Choroid plexus epithelial cell (primary cell): ENCODE measurements at regions not wholly inside any gene's neighbourhood (a gene's known extent, or its start where the extent isn't known, plus 50 kb on each side); places are given as distances from the start of the nearest gene placed in this dataset.

ENCODE experiments used
- DNase-seq: peaks from one replicate; pipeline ENCODE4 v3.0.0-alpha.2; 2010; ENCODE audit warnings: low read depth
- H3K4me3 ChIP-seq: 2 replicates; pipeline ENCODE4 v1.5.1; 2011; ENCODE audit warnings: low read depth, mild to moderate bottlenecking, control low read depth, low read length, moderate library complexity
- TF ChIP-seq, protein P1 (sequence below): conservative IDR thresholded peaks from 2 replicates; pipeline ENCODE4 v1.5.1; 2011; ENCODE audit warnings: low read depth, mild to moderate bottlenecking, control low read depth, inconsistent platforms, low read length, moderate library complexity

DNA sequence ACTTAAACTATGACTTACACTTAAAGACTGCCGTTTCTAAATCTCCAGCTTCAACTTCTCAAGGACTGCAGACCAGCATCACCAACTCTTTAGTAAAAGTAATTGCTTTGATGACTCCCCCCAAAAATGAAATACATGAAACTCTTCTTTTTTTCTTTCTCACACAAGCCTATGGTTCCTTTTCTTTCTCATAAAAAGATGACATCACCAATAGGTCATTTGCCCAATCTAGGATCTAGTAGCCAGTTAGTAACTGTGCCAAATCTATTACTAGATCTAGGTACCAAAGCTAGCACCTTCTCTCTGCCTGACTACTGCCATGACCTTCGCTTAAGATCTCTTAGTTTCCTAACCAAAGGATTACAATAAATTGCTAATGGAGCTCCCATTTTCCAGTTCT is 1266.0 kb upstream of the ADGRL4 start:
- no peak for DNase-seq
- H3K4me3 ChIP-seq: no peak overlapping the region
- TF ChIP-seq, protein P1, sequence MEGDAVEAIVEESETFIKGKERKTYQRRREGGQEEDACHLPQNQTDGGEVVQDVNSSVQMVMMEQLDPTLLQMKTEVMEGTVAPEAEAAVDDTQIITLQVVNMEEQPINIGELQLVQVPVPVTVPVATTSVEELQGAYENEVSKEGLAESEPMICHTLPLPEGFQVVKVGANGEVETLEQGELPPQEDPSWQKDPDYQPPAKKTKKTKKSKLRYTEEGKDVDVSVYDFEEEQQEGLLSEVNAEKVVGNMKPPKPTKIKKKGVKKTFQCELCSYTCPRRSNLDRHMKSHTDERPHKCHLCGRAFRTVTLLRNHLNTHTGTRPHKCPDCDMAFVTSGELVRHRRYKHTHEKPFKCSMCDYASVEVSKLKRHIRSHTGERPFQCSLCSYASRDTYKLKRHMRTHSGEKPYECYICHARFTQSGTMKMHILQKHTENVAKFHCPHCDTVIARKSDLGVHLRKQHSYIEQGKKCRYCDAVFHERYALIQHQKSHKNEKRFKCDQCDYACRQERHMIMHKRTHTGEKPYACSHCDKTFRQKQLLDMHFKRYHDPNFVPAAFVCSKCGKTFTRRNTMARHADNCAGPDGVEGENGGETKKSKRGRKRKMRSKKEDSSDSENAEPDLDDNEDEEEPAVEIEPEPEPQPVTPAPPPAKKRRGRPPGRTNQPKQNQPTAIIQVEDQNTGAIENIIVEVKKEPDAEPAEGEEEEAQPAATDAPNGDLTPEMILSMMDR: no peak

DNA sequence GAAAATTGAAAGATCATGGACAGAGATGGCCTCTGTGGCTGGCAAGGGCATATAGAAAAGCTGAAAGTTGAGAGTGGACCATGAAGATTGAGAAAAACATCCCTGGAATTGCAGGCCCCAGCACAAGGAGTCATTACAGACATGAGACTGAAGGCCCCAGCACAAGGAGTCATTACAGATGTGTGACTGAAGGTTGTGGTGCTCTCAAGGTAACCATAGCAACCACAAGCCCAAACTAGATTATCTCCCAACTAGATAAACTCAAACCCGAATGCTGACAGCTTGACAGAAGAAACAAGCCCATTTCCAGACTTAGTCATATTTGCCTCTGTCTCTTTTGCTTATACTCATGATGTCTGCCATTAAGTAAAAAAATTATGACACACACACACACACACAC is 1252.1 kb upstream of the ADGRL4 start:
- TF ChIP-seq, protein P1: no peak
- no peak for DNase-seq
- H3K4me3 ChIP-seq: no peak overlapping the region

DNA sequence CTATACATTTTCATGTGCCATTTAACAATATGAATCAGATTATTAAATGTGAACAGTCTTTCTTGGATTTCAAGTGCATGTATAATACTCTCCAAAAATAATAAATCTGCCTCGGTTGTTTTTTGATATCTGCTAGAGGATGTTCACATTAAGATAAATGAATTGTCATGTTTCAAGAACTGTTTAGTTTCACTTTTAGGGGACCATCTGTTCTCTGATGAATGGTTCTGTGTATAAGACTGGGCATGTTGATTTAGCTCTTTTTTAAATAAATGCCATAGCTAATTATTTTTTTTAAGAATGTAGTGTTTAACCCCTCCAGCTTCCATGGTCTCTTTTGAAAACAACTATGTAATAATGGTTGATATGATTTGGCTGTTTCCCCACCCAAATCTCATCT is 1245.1 kb upstream of the ADGRL4 start:
- no peak overlapping the region for H3K4me3 ChIP-seq
- TF ChIP-seq, protein P1: no peak
- DNase-seq: peak; percentile 2

DNA sequence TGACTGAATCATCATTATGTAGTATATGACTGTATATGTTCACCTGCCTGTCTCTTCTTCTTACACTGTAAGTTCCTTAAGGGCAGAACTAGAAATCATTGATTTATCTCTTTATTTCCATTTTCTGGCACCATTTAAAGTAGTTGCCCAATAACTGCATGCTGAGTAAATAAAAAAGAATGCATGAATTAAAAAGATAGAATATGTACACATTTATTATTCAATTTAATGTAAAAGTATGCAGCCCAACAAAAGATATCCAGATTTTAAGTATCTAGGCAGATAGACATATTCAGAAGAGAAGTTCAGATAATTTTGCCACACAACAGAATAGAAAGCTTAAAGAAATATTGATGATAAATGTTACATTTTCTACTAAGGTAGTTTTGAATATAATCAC is 1244.6 kb upstream of the ADGRL4 start:
- TF ChIP-seq, protein P1: no peak
- no peak for DNase-seq
- H3K4me3 ChIP-seq: no peak overlapping the region

DNA sequence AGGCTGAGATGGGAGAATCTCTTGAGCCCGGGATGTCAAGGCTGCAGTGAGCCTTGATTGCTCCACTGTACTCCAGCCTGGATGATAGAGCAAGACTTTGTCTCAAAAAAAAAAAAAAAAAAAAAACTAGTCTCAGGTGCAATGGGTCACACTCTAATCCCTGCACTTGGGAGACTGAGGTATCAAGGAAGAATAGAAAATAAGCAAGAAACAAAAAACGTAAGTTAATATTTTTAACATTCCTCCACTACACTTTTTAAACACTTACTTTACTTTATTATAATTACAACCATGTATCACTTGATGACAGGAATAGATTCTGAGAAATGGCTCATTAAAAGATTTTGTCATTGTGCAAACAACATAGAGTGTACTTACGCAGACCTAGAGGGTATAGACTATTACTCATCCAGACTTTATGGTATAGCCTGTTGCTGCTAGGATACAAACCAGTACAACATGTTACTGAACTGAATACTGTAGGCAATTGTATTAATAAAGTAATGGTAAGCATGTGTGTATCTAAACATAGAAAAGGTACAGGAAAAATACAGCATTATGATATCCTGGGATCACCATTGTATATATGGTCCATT is 1244.1 kb upstream of the ADGRL4 start:
- H3K4me3 ChIP-seq: no peak overlapping the region
- no peak for DNase-seq
- TF ChIP-seq, protein P1: no peak

DNA sequence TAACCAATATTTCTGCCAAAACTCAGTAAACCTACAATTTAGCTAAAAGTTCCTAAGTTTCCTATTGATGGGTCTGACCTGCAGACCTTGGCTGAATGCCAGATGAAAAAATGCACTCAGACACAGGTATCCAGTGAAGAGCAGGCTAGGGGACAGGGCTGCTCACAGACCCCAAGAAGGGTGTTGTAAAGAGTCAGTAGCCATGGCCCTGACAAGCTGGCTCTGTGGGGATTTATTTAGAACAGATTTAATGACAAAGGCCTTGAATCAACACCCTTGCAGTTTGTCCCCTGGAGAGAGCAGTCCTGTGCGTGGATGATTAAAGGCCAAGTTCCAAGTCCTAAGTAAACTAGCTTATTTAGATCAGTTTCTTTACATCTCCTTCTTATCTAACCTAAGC is 1243.2 kb upstream of the ADGRL4 start:
- no peak overlapping the region for H3K4me3 ChIP-seq
- DNase-seq: no peak
- TF ChIP-seq, protein P1: no peak

DNA sequence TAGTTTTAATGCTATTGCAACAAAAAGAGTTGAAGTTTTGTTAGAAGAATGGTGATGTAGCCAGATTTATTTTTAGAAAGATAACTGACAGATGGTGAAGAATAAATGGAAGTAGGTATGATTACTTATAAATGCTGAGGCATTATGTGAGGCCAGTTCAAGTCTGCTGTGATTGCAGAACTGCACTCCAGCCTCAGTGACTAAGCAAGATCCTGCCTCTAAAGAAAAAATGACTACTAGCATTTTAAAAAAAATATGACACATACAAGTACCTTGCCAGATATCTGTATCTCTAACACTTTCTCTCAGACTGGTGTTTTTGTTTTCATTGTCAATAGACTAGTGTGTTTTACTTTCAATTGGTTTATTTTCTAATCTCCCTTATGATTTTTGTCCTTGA is 1242.4 kb upstream of the ADGRL4 start:
- H3K4me3 ChIP-seq: no peak overlapping the region
- DNase-seq: peak; percentile 16

More for the DNA sequence above, 1242.4 kb upstream of the ADGRL4 start:
- TF ChIP-seq, protein P1: no peak
